Osteocyte (in vitro differentiated cells): ENCODE measurements at regions not wholly inside any gene's neighbourhood (a gene's known extent, or its start where the extent isn't known, plus 50 kb on each side); places are given as distances from the start of the nearest gene placed in this dataset.

Experiments
- DNase-seq: peaks from one replicate; pipeline ENCODE4 v3.0.0; 2021; ENCODE audit warnings: mixed read lengths; ENCODE audit not compliant: unreplicated experiment; ENCODE audit errors: extremely low spot score
- H3K27ac Mint-ChIP-seq: one replicate; pipeline ENCODE4 v1.8.0; 2021; ENCODE audit warnings: mild to moderate bottlenecking, mixed read lengths; ENCODE audit not compliant: unreplicated experiment
- H3K27me3 Mint-ChIP-seq: one replicate; pipeline ENCODE4 v1.8.0; 2021; ENCODE audit warnings: mixed read lengths; ENCODE audit not compliant: unreplicated experiment
- H3K36me3 Mint-ChIP-seq: one replicate; pipeline ENCODE4 v1.8.0; 2021; ENCODE audit warnings: mixed read lengths; ENCODE audit not compliant: unreplicated experiment
- H3K4me1 Mint-ChIP-seq: one replicate; pipeline ENCODE4 v1.8.0; 2021; ENCODE audit warnings: mixed read lengths; ENCODE audit not compliant: unreplicated experiment
- H3K4me3 Mint-ChIP-seq: one replicate; pipeline ENCODE4 v1.8.0; 2021; ENCODE audit warnings: mild to moderate bottlenecking, moderate library complexity, mixed read lengths; ENCODE audit not compliant: unreplicated experiment
- H3K9me3 Mint-ChIP-seq: one replicate; pipeline ENCODE4 v1.8.0; 2021; ENCODE audit warnings: mixed read lengths; ENCODE audit not compliant: unreplicated experiment
- TF ChIP-seq, protein P1 (sequence below): fragments of 200-600 bp; sonication (generic); IDR thresholded peaks from 2 replicates; pipeline ENCODE4 v1.5.0; 2021; ENCODE audit warnings: antibody characterized with exemption, mild to moderate bottlenecking, moderate library complexity

- Mint-ChIP-seq H3K4me1 (peaks cover 9% of the 10 kb centered on the region), H3K27ac (no peak overlapping the region)
Measured at GRCh38 chrX:139199933-139200332, 330.6 kb upstream of the F9 start.

DNA sequence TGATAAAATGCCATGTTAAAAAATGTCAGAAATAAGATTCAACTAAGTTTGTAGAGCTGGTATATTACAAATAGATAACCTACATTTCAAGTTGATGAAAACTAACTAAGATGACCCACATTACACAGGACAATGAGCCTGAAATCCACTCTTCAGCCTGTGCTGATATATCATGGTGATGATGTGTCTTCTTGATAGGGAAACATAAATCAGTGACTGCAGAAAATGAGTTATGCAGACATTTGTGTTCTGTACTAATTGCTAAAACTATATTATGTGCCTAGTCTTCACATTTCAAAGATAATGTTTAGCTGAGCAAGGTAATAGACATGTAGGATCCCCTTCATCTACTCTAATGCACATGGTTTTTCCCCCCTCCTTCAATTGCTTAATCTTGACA is 331.6 kb upstream of the F9 start:
- Mint-ChIP-seq H3K27ac (no peak overlapping the region), H3K4me3 (no peak overlapping the region), H3K4me1 (peaks cover 7% of the 10 kb centered on the region)

More at GRCh38 chrX:139199933-139200332, 330.6 kb upstream of the F9 start:
- Mint-ChIP-seq H3K4me3 (no peak overlapping the region), H3K9me3 (no peaks in the 10 kb centered on the region), H3K27me3 (peaks cover 37% of the 10 kb centered on the region), H3K36me3 (no peaks in the 10 kb centered on the region)
- no peak for DNase-seq
- TF ChIP-seq, protein P1, sequence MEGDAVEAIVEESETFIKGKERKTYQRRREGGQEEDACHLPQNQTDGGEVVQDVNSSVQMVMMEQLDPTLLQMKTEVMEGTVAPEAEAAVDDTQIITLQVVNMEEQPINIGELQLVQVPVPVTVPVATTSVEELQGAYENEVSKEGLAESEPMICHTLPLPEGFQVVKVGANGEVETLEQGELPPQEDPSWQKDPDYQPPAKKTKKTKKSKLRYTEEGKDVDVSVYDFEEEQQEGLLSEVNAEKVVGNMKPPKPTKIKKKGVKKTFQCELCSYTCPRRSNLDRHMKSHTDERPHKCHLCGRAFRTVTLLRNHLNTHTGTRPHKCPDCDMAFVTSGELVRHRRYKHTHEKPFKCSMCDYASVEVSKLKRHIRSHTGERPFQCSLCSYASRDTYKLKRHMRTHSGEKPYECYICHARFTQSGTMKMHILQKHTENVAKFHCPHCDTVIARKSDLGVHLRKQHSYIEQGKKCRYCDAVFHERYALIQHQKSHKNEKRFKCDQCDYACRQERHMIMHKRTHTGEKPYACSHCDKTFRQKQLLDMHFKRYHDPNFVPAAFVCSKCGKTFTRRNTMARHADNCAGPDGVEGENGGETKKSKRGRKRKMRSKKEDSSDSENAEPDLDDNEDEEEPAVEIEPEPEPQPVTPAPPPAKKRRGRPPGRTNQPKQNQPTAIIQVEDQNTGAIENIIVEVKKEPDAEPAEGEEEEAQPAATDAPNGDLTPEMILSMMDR = no peak

DNA sequence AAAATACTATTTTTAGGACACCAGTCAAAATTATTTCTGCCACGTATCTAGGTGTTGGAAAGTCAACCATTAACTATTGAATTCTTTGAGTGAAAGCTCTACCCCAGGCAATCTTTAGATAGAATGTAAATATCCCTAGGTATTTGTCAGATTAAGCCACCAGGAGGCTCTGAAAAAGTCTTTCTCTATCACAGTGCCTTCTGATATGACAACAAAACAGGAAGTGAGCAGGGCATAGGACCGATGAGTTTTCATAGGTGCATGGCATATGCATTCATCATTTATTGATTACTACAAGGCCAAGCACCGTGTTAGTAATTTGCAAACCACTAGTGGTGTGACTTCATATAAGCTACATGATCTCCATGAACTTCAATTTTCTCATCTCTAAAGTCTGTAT is 333.6 kb upstream of the F9 start:
- Mint-ChIP-seq H3K36me3 (no peaks in the 10 kb centered on the region), H3K9me3 (peaks cover 3% of the 10 kb centered on the region), H3K4me1 (peaks cover 4% of the 10 kb centered on the region), H3K4me3 (no peak overlapping the region), H3K27me3 (peaks cover 25% of the 10 kb centered on the region), H3K27ac (no peak overlapping the region)
- no peak for DNase-seq
- TF ChIP-seq, protein P1 = no peak

More for the DNA sequence above, 331.6 kb upstream of the F9 start:
- DNase-seq = no peak
- Mint-ChIP-seq H3K36me3 (no peaks in the 10 kb centered on the region), H3K9me3 (no peaks in the 10 kb centered on the region), H3K27me3 (peaks cover 38% of the 10 kb centered on the region)
- TF ChIP-seq, protein P1 = no peak

DNA sequence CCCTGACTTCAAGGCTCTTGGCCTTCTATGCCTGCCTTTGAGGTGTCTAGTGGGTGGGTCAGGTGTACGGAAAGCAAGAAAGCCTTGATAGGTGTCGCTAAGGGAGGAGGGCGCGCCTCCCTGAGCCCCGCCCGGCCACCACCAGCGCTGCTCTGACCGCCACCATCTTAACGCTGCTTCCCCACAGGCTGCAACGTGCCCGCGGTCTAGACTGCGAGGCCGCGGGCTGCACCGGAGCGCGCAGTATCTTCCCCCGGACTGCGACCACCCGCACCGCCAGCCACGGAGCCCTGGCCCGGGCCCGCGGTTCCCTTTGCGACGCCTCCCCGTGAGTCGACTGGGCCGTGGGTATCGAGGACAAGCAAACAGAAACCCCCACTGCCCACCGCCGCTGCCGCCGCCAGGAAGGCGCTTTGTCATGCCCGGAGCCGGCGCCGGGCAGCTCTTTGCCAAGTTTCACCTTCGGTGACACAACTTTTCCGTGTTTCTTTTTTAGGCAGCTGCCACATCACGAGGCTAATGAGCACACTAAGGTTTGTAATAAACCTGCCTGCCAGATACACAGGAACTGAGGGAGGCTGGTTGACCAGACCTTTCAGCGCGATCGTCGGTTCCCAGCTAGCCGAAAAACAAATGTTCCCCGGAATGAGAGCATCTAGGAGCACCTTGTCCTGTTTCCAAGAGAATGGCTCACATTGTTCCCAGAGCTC is 335.8 kb upstream of the F9 start:
- H3K27ac Mint-ChIP-seq = no peak overlapping the region
- peaks cover 4% of the 10 kb centered on the region for H3K4me1 Mint-ChIP-seq
- H3K27me3 Mint-ChIP-seq = peaks cover 15% of the 10 kb centered on the region
- no peaks in the 10 kb centered on the region for H3K36me3 Mint-ChIP-seq
- DNase-seq = no peak
- no peak overlapping the region for H3K4me3 Mint-ChIP-seq
- TF ChIP-seq, protein P1 = no peak
- peaks cover 3% of the 10 kb centered on the region for H3K9me3 Mint-ChIP-seq

DNA sequence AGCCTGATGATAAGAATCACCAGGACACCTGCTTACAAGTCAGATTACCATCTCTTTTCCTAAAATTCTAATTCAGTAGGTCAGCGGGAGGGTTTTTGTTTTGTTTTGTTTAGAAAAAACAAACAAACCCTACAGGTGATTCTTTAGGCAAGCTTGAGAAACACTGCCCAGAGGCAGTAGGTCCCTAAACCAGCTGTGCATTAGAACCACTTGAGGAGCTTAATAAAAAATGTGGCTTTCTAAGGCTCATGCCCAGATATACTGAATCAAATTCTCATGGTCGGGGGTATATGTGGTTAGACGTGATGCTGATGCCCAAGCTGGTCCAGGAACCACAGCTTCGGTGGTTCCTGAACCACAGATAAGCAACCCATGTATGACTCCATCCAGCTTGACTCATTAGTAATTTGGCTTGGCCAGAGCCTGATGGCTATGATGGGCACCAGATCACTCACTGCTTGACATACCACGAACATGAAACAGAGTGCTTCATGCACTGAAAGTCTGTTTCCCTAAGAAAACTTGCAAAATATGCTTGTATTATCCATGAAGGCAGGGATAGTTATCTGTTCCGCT is 338.1 kb upstream of the F9 start:
- H3K36me3 Mint-ChIP-seq = no peaks in the 10 kb centered on the region
- H3K4me1 Mint-ChIP-seq = peaks cover 4% of the 10 kb centered on the region
- no peak overlapping the region for H3K4me3 Mint-ChIP-seq
- H3K9me3 Mint-ChIP-seq = peaks cover 7% of the 10 kb centered on the region
- TF ChIP-seq, protein P1 = no peak
- no peak for DNase-seq
- no peak overlapping the region for H3K27ac Mint-ChIP-seq
- peaks cover 15% of the 10 kb centered on the region for H3K27me3 Mint-ChIP-seq
